NOMO-1 treated with dmso at 0.1 percent for 144 hours (cell line): ENCODE measurements at regions not wholly inside any gene's neighbourhood (a gene's known extent, or its start where the extent isn't known, plus 50 kb on each side); places are given as distances from the start of the nearest gene placed in this dataset.
"Not testable (repeated sequence)": the region's sequence is repeated elsewhere in the genome, so short reads cannot be mapped to it uniquely, and the experiment has no call there.

Source experiments
- DNase-seq: peaks from one replicate; lab custom pipeline; 2025; ENCODE audit not compliant: unreplicated experiment; lab: John Stamatoyannopoulos, UW

DNA sequence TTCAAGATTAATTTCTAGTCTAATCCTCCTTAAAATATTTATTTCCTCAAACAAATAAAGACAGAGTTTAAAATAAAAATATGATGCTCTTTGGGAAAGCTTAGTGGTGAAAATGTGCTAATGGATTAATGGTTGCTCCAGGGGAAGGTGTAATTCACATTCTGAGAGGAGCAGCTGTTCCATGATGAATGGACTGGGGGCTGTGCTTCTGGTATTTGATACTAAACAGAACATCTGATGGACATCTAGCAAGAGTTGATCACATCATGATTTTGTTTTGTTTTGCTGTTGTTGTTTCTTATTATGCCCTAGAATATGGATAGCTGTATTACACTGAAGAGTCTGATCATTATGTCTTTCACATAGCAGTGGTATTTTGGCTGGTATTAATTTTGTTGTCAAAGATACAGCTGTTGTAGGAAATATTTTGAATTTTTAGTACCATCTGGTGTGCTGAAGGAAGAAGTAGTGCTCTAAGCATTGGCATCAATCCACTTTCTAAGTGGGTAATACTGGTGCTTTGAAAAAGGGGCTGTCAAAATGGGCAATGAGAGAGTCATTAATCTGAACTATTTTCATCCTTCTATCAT, 296.4 kb downstream of the ADAMTS20 start:
- no peak for DNase-seq

DNA sequence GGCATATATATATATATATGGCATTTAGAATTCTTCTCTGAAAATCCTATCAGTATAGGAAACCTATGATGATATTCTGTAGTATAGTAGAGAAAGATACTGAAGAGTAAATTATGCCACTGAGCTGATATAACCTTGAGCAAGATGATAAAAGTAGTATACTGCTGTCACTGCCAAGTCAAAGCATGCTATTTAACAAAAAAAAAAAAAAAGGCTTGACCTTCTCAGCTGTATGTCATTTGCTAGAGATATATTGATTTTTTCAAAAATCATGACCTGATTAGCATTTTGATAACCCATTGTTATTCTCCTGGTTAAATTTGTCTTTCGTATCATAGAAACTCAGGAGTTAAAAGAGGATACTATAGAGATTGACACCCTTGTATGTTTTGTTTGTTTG, 299.4 kb downstream of the ADAMTS20 start:
- no peak for DNase-seq

DNA sequence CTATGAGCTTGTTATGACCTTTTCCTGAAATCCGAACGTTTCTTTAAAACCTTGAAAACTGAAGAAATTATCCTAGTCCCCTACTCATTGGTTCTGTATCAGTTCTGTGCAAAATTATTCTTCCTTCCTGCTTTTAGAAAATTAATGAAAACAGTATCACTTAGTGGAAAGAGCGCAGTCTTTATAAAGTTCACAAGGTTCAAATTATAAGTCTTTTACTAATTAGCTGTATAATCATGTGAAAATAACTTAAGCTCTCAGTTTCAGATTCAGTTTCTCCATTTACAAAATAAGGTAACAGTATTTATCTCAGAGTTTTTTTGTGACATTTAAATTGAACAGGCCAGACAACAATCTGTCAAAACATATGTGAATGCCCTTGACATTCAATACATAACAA, 306.1 kb downstream of the ADAMTS20 start:
- no peak for DNase-seq

DNA sequence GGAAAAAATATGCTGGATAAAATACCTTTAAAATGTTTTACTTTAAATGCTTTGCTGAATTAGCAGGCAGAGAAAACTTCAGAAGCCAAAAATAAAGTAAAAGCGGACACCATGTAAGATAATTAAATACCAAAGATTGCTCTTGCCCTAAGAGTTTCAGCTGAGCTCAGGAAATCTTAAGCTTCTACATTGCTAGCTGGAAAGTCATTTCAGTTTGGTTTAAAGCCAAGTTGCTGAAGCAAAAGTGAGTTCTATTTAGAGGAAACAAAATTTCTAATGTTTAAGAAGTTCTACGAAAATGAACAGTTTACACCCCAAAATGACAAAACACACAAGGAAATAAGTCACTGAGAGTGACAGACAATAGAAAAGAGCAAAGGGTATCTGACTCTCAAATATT, 310.0 kb downstream of the ADAMTS20 start:
- no peak for DNase-seq

DNA sequence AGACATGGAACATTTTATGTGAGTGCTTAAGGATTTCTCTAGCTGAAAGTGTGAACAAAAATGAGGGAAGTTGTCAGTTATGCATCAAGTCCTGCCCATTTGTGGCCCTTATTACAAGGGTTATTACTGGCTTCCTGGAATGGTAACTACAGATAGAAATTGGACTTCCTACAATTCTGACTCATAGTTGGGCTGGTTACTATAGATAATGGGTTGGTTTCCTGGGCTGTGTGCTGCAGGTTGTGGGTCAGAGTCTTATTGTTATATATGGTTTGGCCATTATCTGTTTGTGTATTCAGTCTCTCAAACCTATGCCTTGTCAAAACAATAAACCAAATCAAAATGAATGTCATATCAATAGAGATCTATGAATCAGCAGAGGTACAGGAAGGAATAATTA, 313.7 kb downstream of the ADAMTS20 start:
- no peak for DNase-seq

DNA sequence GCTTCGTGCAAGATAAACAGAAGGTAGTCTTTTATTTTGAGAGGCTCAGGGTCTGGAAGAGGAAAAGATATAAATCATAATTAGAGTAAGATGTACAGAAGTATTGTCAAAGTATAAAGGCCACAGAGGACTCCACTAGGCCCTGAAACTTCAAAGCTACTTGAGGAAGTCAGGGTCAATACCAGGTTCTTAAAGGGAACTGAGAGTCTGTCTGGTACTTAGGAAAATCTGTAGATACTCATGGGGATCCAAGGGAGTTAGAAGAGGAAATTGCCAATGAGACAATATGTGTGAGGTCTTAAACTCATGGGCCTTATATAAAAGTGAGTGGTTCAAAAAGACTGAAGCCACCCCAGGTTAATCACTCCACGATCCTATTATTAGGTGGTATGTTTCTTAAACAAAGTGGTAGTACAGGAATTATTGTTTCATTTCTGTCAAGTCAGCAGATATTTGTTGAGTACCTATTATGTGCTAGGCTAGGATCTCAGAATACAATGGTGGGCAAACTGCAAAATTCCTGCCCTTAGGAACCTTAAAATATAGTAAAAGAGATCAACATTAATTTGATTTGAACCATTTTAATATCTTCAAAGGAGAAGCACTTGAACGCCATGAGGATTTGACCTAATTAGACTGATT, 314.6 kb downstream of the ADAMTS20 start:
- DNase-seq: no peak

GRCh38 chr12:43235721-43236120, 316.3 kb downstream of the ADAMTS20 start:
- no peak for DNase-seq

DNA sequence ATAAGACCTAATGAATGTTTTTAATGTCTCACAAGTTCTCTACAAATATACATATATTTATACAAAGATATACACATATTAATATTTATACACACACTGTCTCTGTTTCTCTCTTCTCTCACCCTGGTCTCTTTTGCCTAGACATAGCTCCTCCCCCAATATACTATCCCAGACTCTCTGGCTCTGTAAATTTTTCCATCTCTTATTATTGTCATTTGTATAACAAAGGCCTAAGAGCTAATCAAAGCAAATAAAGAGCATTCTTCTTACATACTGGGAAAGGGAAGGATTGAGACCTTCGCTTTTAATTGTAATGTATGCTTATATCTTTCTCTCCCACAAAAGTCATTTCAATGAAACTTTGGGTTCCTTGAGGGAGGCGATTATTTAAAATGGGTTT, 318.1 kb downstream of the ADAMTS20 start:
- no peak for DNase-seq

- DNase-seq: peak; percentile 54
These were observed 325.9 kb downstream of the ADAMTS20 start for GRCh38 chr12:43226151-43226550.

DNA sequence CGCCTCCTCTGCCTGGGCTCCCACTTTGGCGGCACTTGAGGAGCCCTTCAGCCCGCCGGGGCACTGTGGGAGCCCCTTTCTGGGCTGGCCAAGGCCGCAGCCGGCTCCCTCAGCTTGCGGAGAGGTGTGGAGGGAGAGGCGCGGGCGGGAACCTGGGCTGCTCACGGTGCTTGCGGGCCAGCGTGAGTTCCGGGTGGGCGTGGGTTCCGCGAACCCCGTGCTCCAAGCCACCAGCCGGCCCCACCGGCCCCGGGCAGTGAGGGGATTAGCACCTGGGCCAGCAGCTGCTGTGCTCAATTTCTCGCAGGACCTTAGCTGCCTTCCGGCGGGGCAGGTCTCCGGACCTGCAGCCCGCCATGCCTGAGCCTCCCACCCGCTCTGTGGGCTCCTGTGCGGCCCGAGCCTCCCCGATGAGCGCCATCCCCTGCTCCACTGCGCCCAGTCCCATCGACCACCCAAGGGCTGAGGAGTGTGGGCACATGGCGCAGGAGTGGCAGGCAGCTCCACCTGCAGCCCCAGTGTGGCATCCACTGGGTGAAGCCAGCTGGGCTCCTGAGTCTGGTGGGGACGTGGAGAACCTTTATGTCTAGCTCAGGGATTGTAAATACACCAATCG, 327.7 kb downstream of the ADAMTS20 start:
- DNase-seq: not testable (repeated sequence)

- no peak for DNase-seq
These were observed 329.2 kb downstream of the ADAMTS20 start for GRCh38 chr12:43222796-43223195.

DNA sequence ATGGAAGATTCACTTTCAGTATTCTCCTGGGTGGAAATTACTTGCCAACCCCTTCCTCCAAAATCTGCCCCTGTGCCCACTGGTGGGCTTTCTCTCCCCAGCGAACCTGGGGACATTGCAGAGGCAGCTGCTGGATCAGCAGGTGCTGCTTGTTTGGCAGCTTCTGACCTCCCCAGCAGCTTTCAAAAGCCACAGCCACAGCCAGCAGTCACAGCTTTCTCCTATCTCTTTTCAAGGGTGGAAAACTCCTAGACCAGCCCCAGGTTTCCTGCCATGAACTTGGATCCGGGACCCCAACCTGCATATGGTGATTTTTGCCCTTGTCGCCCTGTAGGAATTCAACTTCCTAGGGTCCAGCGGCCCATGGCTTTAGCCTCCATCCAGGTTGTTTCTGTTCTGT, 330.8 kb downstream of the ADAMTS20 start:
- DNase-seq: no peak

DNA sequence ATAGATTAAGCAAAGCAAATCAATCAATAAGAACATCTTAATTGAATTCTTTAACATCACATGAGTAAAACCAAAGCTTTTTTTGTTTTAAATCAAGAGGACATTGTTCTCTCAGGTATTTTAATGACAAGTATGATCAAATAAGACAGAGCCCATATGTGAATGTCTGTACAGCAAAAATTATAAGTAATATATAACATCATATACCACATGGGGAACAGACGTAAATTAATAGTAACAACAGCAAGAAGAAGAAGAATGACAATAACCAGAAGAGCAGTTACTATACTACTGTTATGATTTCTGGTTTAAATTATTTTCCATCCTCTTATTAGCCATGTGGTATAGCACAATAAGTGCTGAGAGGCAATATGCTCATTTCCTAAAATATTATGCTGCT, 335.5 kb downstream of the ADAMTS20 start:
- DNase-seq: no peak

GRCh38 chr12:43214166-43214565, 337.8 kb downstream of the ADAMTS20 start:
- DNase-seq: no peak

DNA sequence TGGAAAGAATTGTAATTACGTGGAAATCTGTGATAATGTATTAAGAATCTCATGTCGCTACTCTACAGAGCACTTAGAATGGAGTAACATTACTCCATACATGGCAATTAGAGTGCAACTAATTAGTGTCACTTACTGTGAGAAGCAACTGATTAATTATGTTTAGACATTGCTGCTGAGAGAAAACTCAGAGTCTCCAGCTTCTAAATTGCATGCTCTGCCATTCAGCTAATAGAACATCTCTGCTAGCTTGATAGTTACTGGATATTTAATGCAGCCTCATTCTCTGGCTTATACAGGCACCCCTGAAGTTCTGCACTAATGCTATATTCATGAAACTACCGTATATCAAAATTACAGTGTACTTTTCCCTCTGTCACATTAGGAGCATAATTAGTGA, 338.4 kb downstream of the ADAMTS20 start:
- no peak for DNase-seq

GRCh38 chr12:43210485-43211192, 341.4 kb downstream of the ADAMTS20 start:
- DNase-seq: peak; percentile 41

GRCh38 chr12:43208627-43209026, 343.4 kb downstream of the ADAMTS20 start:
- no peak for DNase-seq

GRCh38 chr12:43208221-43208620, 343.8 kb downstream of the ADAMTS20 start:
- DNase-seq: no peak

- no peak for DNase-seq
These were observed 345.6 kb downstream of the ADAMTS20 start for GRCh38 chr12:43206396-43206795.

DNA sequence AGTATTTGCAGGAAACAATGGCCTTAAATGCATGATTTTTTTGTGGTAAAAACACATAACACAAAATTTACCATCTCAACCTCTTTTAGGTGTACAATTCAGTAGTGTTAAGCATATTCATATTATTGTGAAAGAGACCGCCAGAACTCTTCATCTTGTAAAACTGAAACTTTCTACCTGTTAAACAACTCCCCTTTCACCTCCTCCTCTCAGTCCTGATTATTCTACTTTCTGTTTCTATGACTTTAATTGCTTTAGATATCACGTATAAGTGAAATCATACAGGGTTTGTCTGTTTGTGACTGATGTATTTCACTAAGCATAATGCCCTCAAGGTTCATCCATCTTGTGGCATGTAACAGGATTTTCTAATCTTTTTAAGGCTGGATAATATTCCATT, 353.4 kb downstream of the ADAMTS20 start:
- DNase-seq: no peak

- DNase-seq: no peak
These were observed 355.6 kb downstream of the ADAMTS20 start for GRCh38 chr12:43196268-43196907.

- DNase-seq: not testable (repeated sequence)
These were observed 358.9 kb downstream of the ADAMTS20 start for GRCh38 chr12:43193096-43193495.
